GM12864 (cell line): ENCODE measurements at regions not wholly inside any gene's neighbourhood (a gene's known extent, or its start where the extent isn't known, plus 50 kb on each side); places are given as distances from the start of the nearest gene placed in this dataset.

ENCODE experiments used
- DNase-seq: peaks from one replicate; pipeline ENCODE4 v3.0.0-alpha.2; 2011; ENCODE audit warnings: low read depth
- H3K4me3 ChIP-seq: 2 replicates; pipeline ENCODE4 v1.5.1; 2011; ENCODE audit warnings: mild to moderate bottlenecking, low read depth, low read length, control low read depth
- TF ChIP-seq, protein P1 (sequence below): IDR thresholded peaks from 2 replicates; pipeline ENCODE4 v1.5.1; 2011; ENCODE audit warnings: low read depth, mild to moderate bottlenecking, moderate library complexity, low read length, control low read depth, inconsistent platforms; ENCODE audit errors: missing control alignments

- TF ChIP-seq, protein P1, sequence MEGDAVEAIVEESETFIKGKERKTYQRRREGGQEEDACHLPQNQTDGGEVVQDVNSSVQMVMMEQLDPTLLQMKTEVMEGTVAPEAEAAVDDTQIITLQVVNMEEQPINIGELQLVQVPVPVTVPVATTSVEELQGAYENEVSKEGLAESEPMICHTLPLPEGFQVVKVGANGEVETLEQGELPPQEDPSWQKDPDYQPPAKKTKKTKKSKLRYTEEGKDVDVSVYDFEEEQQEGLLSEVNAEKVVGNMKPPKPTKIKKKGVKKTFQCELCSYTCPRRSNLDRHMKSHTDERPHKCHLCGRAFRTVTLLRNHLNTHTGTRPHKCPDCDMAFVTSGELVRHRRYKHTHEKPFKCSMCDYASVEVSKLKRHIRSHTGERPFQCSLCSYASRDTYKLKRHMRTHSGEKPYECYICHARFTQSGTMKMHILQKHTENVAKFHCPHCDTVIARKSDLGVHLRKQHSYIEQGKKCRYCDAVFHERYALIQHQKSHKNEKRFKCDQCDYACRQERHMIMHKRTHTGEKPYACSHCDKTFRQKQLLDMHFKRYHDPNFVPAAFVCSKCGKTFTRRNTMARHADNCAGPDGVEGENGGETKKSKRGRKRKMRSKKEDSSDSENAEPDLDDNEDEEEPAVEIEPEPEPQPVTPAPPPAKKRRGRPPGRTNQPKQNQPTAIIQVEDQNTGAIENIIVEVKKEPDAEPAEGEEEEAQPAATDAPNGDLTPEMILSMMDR, result no peak
- H3K4me3 ChIP-seq, result no peak overlapping the region
- DNase-seq, result no peak
Measured at GRCh38 chr6:140018588-140018987, 644.1 kb upstream of the CITED2 start.

DNA sequence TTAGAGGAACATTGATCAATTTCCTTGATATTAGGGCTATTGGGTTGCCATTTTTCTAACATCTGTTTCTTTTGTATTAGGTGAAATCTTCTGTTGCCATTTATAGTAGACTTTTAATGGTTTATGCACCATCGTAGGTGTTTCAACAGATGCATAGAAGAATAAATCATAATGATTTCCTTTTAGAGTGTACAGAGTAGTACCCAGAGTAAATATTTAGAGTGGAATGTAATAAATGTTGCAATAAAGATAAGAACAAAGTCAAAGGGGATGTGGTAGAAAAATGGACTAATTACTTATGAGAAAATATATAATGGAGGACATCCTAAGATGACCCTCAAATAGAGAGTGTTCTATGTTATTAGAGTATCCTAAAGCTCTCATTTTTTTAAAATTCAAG is 643.0 kb upstream of the CITED2 start:
- TF ChIP-seq, protein P1, result no peak
- no peak overlapping the region for H3K4me3 ChIP-seq
- DNase-seq, result no peak

DNA sequence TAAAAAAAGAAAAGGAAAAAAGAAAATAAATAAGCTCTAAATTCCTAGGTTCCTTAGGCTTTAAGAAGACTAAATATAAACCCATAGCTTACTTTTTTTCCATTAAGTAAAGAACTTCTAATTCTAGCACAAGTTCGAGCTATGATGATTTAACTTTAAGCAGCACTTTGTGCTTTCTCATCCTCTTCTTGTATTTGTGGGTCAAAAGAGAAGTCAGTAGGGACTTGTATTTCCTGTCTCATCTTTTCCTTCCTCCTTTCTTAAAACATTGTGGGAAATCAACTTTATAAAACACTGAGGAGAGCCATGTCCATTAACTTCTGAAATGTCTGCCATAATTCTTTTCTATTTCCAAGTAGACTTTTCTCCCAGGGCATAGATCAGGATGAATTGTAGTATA is 637.7 kb upstream of the CITED2 start:
- TF ChIP-seq, protein P1, result no peak
- no peak for DNase-seq
- H3K4me3 ChIP-seq, result no peak overlapping the region

- TF ChIP-seq, protein P1, result no peak
- no peak for DNase-seq
- H3K4me3 ChIP-seq, result no peak overlapping the region
Measured at GRCh38 chr6:140011537-140011936, 637.1 kb upstream of the CITED2 start.

DNA sequence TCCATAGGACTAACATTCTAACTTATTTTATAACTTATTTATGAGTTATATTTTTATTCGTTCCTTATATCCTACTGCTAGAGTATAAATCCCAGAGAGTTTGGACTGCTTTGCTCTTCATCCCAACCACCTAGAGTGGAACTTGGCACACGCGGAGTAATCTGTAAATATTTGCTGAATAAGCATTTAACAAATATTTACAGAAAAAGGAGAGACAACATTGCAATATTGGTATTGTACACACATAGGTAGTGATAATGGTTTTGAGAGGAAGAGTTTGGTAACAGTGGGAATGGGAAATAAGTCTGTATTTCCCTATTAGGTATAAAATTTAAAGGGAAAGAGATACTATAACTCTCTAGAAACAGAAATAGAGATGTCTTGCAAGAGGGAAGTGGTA is 634.8 kb upstream of the CITED2 start:
- H3K4me3 ChIP-seq, result no peak overlapping the region
- TF ChIP-seq, protein P1, result no peak
- DNase-seq, result no peak

- no peak for DNase-seq
- no peak overlapping the region for H3K4me3 ChIP-seq
- TF ChIP-seq, protein P1, result no peak
Measured at GRCh38 chr6:140007525-140007924, 633.1 kb upstream of the CITED2 start.

DNA sequence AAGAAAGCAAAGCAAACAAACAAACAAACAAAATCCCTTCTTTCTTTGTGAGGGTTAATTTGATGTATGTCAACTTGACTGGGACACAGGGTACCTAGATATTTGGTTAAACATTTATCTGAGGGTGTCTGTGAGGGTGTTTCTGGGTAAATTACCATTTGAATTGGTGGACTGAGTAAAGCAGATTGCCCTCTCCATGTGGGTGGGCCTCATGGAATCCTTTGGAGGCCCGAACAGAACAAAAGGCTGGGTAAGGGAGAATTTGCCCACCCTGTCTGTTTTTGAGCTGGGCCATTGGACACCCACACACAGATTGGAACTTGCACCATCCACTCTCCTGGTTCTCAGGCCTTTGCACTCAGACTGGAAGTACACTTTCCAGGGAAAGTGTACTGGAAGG is 628.8 kb upstream of the CITED2 start:
- no peak overlapping the region for H3K4me3 ChIP-seq
- no peak for DNase-seq
- TF ChIP-seq, protein P1, result no peak
